H1 (cell line): ENCODE measurements at regions not wholly inside any gene's neighbourhood (a gene's known extent, or its start where the extent isn't known, plus 50 kb on each side); places are given as distances from the start of the nearest gene placed in this dataset.
"Not testable (repeated sequence)": the region's sequence is repeated elsewhere in the genome, so short reads cannot be mapped to it uniquely, and the experiment has no call there.

Experiments used
- CTCF ChIA-PET: fragments of 300-600 bp; sonication (Branson Sonifier 250); formaldehyde crosslinking; loops from one replicate; lab custom pipeline; 2021; ENCODE audit not compliant: partially characterized antibody; lab: Charles Lee
- POLR2A ChIA-PET: fragments of 300-600 bp; sonication (Branson Sonifier 250); formaldehyde crosslinking; loops from one replicate; lab custom pipeline; 2021; ENCODE audit warnings: inconsistent platforms; ENCODE audit not compliant: partially characterized antibody; lab: Charles Lee
- DNase-seq, 2 experiments: peaks; one replicate each; pipeline versions ENCODE4 v3.0.0 to v3.0.0-alpha.2; 2010 to 2022; ENCODE audit warnings: low spot score in 2 of 2, low read depth in 1 of 2, mixed read lengths in 1 of 2
- FAIRE-seq: peaks from 2 replicates; lab custom pipeline; 2011; peaks lifted over from hg19 to GRCh38; lab: Jason Lieb, UNC
- H2AFZ ChIP-seq: 2 replicates; pipeline ENCODE4 v1.8.1; 2012; ENCODE audit warnings: low read length, inconsistent platforms
- H2AK5ac ChIP-seq: 2 replicates; pipeline ENCODE4 v1.6.1; 2013; ENCODE audit warnings: low read depth, low read length
- H2BK120ac ChIP-seq: replicated peaks from 2 replicates; pipeline ENCODE3; 2013; ENCODE audit warnings: low read depth, low read length, inconsistent platforms
- H2BK12ac ChIP-seq: 2 replicates; pipeline ENCODE4 v1.6.1; 2013; ENCODE audit warnings: low read depth, low read length
- H2BK15ac ChIP-seq: 2 replicates; pipeline ENCODE4 v1.6.1; 2013; ENCODE audit warnings: low read length
- H2BK20ac ChIP-seq: 2 replicates; pipeline ENCODE4 v1.6.1; 2013; ENCODE audit warnings: low read length
- H2BK5ac ChIP-seq: 2 replicates; pipeline ENCODE4 v1.6.1; 2013; ENCODE audit warnings: low read depth, low read length
- H3K14ac ChIP-seq: 2 replicates; pipeline ENCODE4 v1.6.1; 2013; ENCODE audit warnings: inconsistent platforms; ENCODE audit not compliant: insufficient read length
- H3K18ac ChIP-seq: 2 replicates; pipeline ENCODE4 v1.6.1; 2013; ENCODE audit warnings: low read length; ENCODE audit errors: extremely low read depth
- H3K23ac ChIP-seq: 2 replicates; pipeline ENCODE4 v1.6.1; 2013; ENCODE audit warnings: inconsistent platforms; ENCODE audit not compliant: insufficient read length
- H3K23me2 ChIP-seq: 2 replicates; pipeline ENCODE4 v1.6.1; 2013; ENCODE audit warnings: low read depth, low read length
- H3K27ac ChIP-seq: 2 replicates; pipeline ENCODE4 v1.6.1; 2011; ENCODE audit warnings: low read depth, low read length, inconsistent platforms
- H3K27me3 ChIP-seq, 4 experiments: replicated peaks in 1 of 4; 1 replicate in 1 of 4; 2 replicates in 3 of 4; pipeline versions ENCODE4 v1.6.1 to v1.8.1; 2011 to 2013; ENCODE audit warnings: low read length in 3 of 4, mild to moderate bottlenecking in 3 of 4, inconsistent platforms in 2 of 4, mixed read lengths in 2 of 4, moderate library complexity in 1 of 4; ENCODE audit not compliant: control insufficient read depth in 3 of 4, insufficient read depth in 3 of 4; ENCODE audit errors: extremely low read depth in 1 of 4
- H3K36me3 ChIP-seq, 4 experiments: 2 replicates each; pipeline versions ENCODE4 v1.6.1 to v1.8.1; 2011 to 2013; ENCODE audit warnings: mild to moderate bottlenecking in 4 of 4, low read length in 3 of 4, moderate library complexity in 2 of 4, control low read depth in 1 of 4, inconsistent platforms in 1 of 4; ENCODE audit not compliant: insufficient read depth in 4 of 4, control insufficient read depth in 2 of 4
- H3K4ac ChIP-seq: replicated peaks from 2 replicates; pipeline ENCODE3; 2013; ENCODE audit warnings: low read length, low read depth, mixed read lengths, inconsistent platforms; ENCODE audit not compliant: insufficient read length
- H3K4me1 ChIP-seq, 4 experiments: replicated peaks in 1 of 4; 1 replicate in 1 of 4; 2 replicates in 3 of 4; pipeline versions ENCODE4 v1.6.1 to v1.8.1; 2011 to 2013; ENCODE audit warnings: low read length in 3 of 4, inconsistent platforms in 2 of 4, mixed read lengths in 1 of 4; ENCODE audit not compliant: insufficient read depth in 4 of 4, control insufficient read depth in 3 of 4
- H3K4me2 ChIP-seq, 2 experiments: 2 replicates each; pipeline versions ENCODE4 v1.6.1 to v1.8.1; 2011 to 2013; ENCODE audit warnings: low read depth in 2 of 2, low read length in 2 of 2, control low read depth in 1 of 2, inconsistent platforms in 1 of 2, mild to moderate bottlenecking in 1 of 2; ENCODE audit not compliant: insufficient read depth in 1 of 2
- H3K4me3 ChIP-seq, 4 experiments: fragments of 200-600, 300-600 bp in 1 of 4; sonication (generic), shearing (Covaris generic), sonication (Bioruptor Twin) in 1 of 4; 2 replicates each; pipeline versions ENCODE4 v1.5.1 to v1.8.1; 2011 to 2016; ENCODE audit warnings: low read length in 4 of 4, low read depth in 3 of 4, control low read depth in 2 of 4, inconsistent platforms in 2 of 4, mild to moderate bottlenecking in 2 of 4, mixed read lengths in 1 of 4, moderate library complexity in 1 of 4; ENCODE audit not compliant: insufficient read depth in 2 of 4; ENCODE audit errors: extremely low read depth in 1 of 4
- H3K56ac ChIP-seq: replicated peaks from 2 replicates; pipeline ENCODE3; 2013; ENCODE audit warnings: low read depth, mild to moderate bottlenecking, mixed read lengths, low read length, inconsistent platforms; ENCODE audit not compliant: insufficient read length
- H3K79me1 ChIP-seq: 2 replicates; pipeline ENCODE4 v1.6.1; 2013; ENCODE audit warnings: low read depth, low read length, control low read depth
- H3K79me2 ChIP-seq, 2 experiments: 2 replicates each; pipeline versions ENCODE4 v1.6.1 to v1.8.1; 2012 to 2013; ENCODE audit warnings: low read length in 2 of 2, mild to moderate bottlenecking in 2 of 2, inconsistent platforms in 1 of 2; ENCODE audit not compliant: insufficient read depth in 2 of 2, control insufficient read depth in 1 of 2
- H3K9ac ChIP-seq, 4 experiments: replicated peaks in 1 of 4; 1 replicate in 1 of 4; 2 replicates in 3 of 4; pipeline versions ENCODE4 v1.6.1 to v1.8.1; 2011 to 2013; ENCODE audit warnings: low read depth in 3 of 4, low read length in 3 of 4, control low read depth in 2 of 4, mild to moderate bottlenecking in 2 of 4, moderate library complexity in 2 of 4, inconsistent platforms in 1 of 4; ENCODE audit errors: extremely low read depth in 1 of 4
- H3K9me3 ChIP-seq, 2 experiments: 2 replicates each; pipeline versions ENCODE4 v1.6.1 to v1.8.1; 2012 to 2013; ENCODE audit warnings: mild to moderate bottlenecking in 2 of 2, moderate library complexity in 2 of 2, control low read depth in 1 of 2, inconsistent platforms in 1 of 2, low read depth in 1 of 2, low read length in 1 of 2, mixed read lengths in 1 of 2; ENCODE audit not compliant: insufficient read depth in 2 of 2
- H4K20me1 ChIP-seq, 2 experiments: replicated peaks in 1 of 2; 2 replicates each; pipeline versions ENCODE3 to v1.8.1; 2011 to 2013; ENCODE audit warnings: inconsistent platforms in 2 of 2, low read length in 2 of 2, mild to moderate bottlenecking in 1 of 2; ENCODE audit not compliant: insufficient read depth in 2 of 2, control insufficient read depth in 1 of 2
- H4K5ac ChIP-seq: 2 replicates; pipeline ENCODE4 v1.6.1; 2013; ENCODE audit warnings: low read length, low read depth, mixed read lengths, inconsistent platforms; ENCODE audit not compliant: insufficient read length
- H4K8ac ChIP-seq: 2 replicates; pipeline ENCODE4 v1.8.0; 2013; ENCODE audit warnings: mild to moderate bottlenecking, moderate library complexity, low read length, inconsistent platforms; ENCODE audit not compliant: insufficient read depth; ENCODE audit errors: extremely low read depth
- H4K91ac ChIP-seq: replicated peaks from 2 replicates; pipeline ENCODE3; 2013; ENCODE audit warnings: low read length, mixed read lengths, inconsistent platforms; ENCODE audit not compliant: insufficient read length
- WGBS, 2 experiments: shearing (Covaris generic) in 1 of 2; methylation state at CpG; one replicate each; pipeline versions ENCODE4 v1.1.6 to v1.1.7; 2013 to 2015; ENCODE audit warnings: low lambda C conversion rate in 2 of 2, mixed read lengths in 2 of 2, inconsistent platforms in 1 of 2, low coverage in 1 of 2, missing lambda C conversion rate in 1 of 2; ENCODE audit not compliant: insufficient replicate concordance in 2 of 2, insufficient coverage in 1 of 2, insufficient read length in 1 of 2; ENCODE audit errors: extremely low coverage in 1 of 2, missing lambda C conversion rate in 1 of 2; 5-methylcytosine and 5-hydroxymethylcytosine counted together

- H2AK5ac ChIP-seq, H3K27me3 ChIP-seq, H2BK5ac ChIP-seq, H4K5ac ChIP-seq, H2BK12ac ChIP-seq, H2BK20ac ChIP-seq, H3K14ac ChIP-seq, H3K56ac ChIP-seq, POLR2A ChIA-PET, H4K91ac ChIP-seq, H3K79me1 ChIP-seq, H3K18ac ChIP-seq, H3K4ac ChIP-seq, H3K4me3 ChIP-seq, H4K20me1 ChIP-seq, H3K4me2 ChIP-seq, H2BK15ac ChIP-seq, H3K23ac ChIP-seq, H3K79me2 ChIP-seq, H2AFZ ChIP-seq, H2BK120ac ChIP-seq, H3K9ac ChIP-seq, H3K23me2 ChIP-seq, H3K4me1 ChIP-seq, FAIRE-seq, H3K36me3 ChIP-seq, CTCF ChIA-PET, H4K8ac ChIP-seq, H3K27ac ChIP-seq, H3K9me3 ChIP-seq: not testable (repeated sequence)
- WGBS, 2 experiments = 81% methylated on average over 24 of the region's 29 CpGs; no CpG with 5 or more reads in 1 of the 2 experiments
- peak in 1 of 2 experiments; percentile 52 for DNase-seq
These were observed 117.1 kb downstream of the MZT1 start for GRCh38 chr13:72610251-72610891.
